ENCODE measurements at regions not wholly inside any gene's neighbourhood (a gene's known extent, or its start where the extent isn't known, plus 50 kb on each side); places are given as distances from the start of the nearest gene placed in this dataset.

DNA sequence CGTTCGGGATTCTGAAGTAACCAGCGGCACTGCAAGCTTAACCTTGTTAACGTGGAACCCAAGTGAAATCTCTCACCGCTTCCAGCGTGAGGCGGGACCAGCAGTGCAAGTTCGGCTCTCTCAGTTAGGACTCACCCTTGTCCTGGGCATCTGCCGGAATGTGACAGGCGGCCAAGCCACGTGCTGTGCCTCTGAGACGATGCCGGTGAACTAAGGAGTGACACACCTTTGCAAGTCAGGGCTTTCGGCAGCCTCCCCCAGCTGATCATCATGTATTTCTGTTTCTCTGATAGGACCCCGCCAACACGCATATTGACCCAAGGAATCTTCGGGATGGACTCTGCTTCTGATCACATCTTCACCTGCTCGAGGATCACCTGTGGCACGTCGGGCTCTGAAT lies 415.0 kb upstream of the IRX1 start:
- in situ Hi-C loops (cut with HindIII; ENCODE audit: low pct_ligation_motif_present, low sequenced_read_pairs): no loop called here
- DNase-seq: no peak
- no peaks in the 10 kb centered on the region for H3K36me3 ChIP-seq (replicated peaks)
- no peaks in the 10 kb centered on the region for H3K27me3 ChIP-seq (replicated peaks)
- H3K27ac ChIP-seq: no peak overlapping the region
- H3K4me3 ChIP-seq (ENCODE audit: low read depth, low read length): no peak overlapping the region
- TF ChIP-seq, protein P1, sequence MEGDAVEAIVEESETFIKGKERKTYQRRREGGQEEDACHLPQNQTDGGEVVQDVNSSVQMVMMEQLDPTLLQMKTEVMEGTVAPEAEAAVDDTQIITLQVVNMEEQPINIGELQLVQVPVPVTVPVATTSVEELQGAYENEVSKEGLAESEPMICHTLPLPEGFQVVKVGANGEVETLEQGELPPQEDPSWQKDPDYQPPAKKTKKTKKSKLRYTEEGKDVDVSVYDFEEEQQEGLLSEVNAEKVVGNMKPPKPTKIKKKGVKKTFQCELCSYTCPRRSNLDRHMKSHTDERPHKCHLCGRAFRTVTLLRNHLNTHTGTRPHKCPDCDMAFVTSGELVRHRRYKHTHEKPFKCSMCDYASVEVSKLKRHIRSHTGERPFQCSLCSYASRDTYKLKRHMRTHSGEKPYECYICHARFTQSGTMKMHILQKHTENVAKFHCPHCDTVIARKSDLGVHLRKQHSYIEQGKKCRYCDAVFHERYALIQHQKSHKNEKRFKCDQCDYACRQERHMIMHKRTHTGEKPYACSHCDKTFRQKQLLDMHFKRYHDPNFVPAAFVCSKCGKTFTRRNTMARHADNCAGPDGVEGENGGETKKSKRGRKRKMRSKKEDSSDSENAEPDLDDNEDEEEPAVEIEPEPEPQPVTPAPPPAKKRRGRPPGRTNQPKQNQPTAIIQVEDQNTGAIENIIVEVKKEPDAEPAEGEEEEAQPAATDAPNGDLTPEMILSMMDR (IDR thresholded peaks at IDR 0.05; ENCODE audit: low read depth, low read length, missing control alignments): no peak

DNA sequence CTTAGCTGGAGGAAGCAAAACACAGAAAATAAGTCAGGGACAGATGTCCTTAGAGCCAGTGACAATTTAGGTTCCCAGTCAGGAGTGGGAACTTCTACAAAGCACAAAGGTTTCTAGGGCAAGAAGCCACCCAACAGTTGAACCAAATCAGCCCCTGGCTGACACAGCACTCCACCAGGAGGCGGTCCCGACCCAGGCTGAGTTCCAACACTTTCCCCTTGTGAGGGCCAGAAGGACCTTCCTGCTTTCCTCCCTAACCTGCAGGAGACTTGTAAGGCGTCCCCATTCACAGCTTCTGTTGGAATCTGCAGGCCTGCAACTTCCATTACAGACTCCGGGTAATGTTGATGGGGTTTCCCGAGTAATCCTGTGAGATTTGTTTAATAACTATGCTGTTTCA lies 416.4 kb upstream of the IRX1 start:
- TF ChIP-seq, protein P1 (IDR thresholded peaks at IDR 0.05; ENCODE audit: low read depth, low read length, missing control alignments): no peak
- in situ Hi-C loops (cut with HindIII; ENCODE audit: low pct_ligation_motif_present, low sequenced_read_pairs): no loop called here
- Histone ChIP-seq H3K27me3 (replicated peaks) (no peaks in the 10 kb centered on the region), H3K27ac (no peak overlapping the region), H3K36me3 (replicated peaks) (no peaks in the 10 kb centered on the region), H3K4me3 (ENCODE audit: low read depth, low read length) (no peak overlapping the region)
- DNase-seq: no peak

DNA sequence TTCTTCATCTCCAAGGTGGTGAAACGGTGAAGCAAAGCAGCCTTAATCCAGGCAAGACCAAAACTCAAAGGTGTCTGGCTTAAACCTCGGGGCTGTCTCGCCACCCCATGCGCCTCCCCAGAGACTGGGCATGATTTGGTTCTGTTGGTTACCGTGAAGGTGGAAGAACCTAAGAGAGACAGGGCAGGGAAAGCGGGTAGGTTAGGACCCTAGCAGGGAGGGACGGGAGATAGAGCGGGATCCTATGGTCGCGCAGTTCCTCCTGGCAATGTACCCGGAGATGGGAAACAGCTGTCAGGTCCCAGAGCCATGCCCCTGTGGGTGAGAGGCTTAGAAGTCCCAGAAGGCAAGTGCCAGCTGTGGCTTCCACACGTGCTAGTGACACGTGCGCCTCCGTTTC lies 418.3 kb upstream of the IRX1 start:
- Histone ChIP-seq H3K27me3 (replicated peaks) (no peaks in the 10 kb centered on the region), H3K27ac (no peak overlapping the region), H3K4me3 (ENCODE audit: low read depth, low read length) (no peak overlapping the region), H3K36me3 (replicated peaks) (no peaks in the 10 kb centered on the region)
- in situ Hi-C loops (cut with HindIII; ENCODE audit: low pct_ligation_motif_present, low sequenced_read_pairs): no loop called here
- no peak for DNase-seq
- TF ChIP-seq, protein P1 (IDR thresholded peaks at IDR 0.05; ENCODE audit: low read depth, low read length, missing control alignments): no peak

DNA sequence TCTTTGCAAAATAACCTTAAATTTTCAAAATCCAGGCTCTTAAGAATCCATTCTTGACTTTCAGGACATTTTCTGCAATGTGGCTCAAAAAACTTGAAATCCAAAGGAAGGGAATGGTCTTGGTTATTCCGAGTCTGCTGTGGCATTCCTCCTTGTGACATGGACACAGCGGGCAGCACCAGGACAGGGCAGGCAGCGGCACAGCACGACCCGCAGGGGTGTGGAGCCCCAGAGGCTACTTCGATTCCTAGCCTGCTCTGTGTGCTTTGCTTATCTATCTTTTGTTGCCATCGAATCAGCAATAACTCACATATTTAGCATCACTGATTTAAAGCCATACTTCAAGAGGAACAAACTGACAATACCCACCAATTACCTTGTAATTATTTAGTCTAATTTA lies 420.2 kb upstream of the IRX1 start:
- Histone ChIP-seq H3K27ac (no peak overlapping the region), H3K27me3 (replicated peaks) (no peaks in the 10 kb centered on the region), H3K4me3 (ENCODE audit: low read depth, low read length) (no peak overlapping the region), H3K36me3 (replicated peaks) (no peaks in the 10 kb centered on the region)
- TF ChIP-seq, protein P1 (IDR thresholded peaks at IDR 0.05; ENCODE audit: low read depth, low read length, missing control alignments): no peak
- no peak for DNase-seq
- in situ Hi-C loops (cut with HindIII; ENCODE audit: low pct_ligation_motif_present, low sequenced_read_pairs): no loop called here

DNA sequence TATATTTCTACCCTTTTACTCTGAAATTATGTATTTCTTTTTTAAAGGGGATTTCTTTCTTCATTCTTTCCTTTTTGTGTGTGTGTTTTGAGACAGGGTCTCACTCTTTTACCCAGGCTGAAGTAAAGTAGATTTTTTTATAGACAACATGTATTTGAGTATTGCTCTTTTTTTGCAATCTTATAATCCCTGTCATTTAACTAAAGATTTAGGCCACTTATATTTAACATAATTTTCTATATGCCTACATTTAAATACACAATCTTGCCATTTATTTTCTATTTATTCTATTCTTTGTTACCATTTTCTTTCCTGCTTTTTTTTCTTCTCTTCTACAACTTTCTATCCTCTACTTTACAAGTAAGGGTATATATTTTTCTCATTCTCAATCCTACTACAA lies 416.0 kb upstream of the IRX2 start:
- no peak overlapping the region for H3K4me3 ChIP-seq (ENCODE audit: low read depth, low read length)
- no peak overlapping the region for H3K27ac ChIP-seq
- no peak for DNase-seq
- in situ Hi-C loops (cut with HindIII; ENCODE audit: low pct_ligation_motif_present, low sequenced_read_pairs): no loop called here
- H3K27me3 ChIP-seq (replicated peaks): no peaks in the 10 kb centered on the region
- TF ChIP-seq, protein P1 (IDR thresholded peaks at IDR 0.05; ENCODE audit: low read depth, low read length, missing control alignments): no peak
- no peaks in the 10 kb centered on the region for H3K36me3 ChIP-seq (replicated peaks)

DNA sequence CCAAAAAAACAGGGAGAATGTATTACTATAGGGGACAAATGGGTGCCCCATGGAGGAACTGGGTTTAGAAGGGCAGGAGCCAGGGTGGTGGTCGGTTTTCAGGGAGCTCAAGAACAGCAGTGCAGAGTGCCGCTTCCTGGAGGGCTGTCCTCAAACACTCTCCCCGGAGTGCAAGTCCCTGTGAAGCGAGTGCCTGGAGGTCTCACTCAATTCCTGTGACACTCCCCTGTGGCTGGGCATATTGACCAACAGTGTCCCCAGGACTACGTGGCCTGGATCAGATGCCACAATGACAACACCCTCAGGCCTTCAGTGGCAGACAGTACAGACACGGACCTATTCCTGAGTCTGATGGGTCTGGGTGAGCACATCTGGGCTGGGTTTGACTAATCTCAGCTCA lies 412.1 kb upstream of the IRX2 start:
- TF ChIP-seq, protein P1 (IDR thresholded peaks at IDR 0.05; ENCODE audit: low read depth, low read length, missing control alignments): no peak
- Histone ChIP-seq H3K4me3 (ENCODE audit: low read depth, low read length) (no peak overlapping the region), H3K36me3 (replicated peaks) (no peaks in the 10 kb centered on the region), H3K27ac (no peak overlapping the region), H3K27me3 (replicated peaks) (no peaks in the 10 kb centered on the region)
- in situ Hi-C loops (cut with HindIII; ENCODE audit: low pct_ligation_motif_present, low sequenced_read_pairs): no loop called here
- no peak for DNase-seq
